ENCODE measurements at regions not wholly inside any gene's neighbourhood (a gene's known extent, or its start where the extent isn't known, plus 50 kb on each side); places are given as distances from the start of the nearest gene placed in this dataset.

DNA sequence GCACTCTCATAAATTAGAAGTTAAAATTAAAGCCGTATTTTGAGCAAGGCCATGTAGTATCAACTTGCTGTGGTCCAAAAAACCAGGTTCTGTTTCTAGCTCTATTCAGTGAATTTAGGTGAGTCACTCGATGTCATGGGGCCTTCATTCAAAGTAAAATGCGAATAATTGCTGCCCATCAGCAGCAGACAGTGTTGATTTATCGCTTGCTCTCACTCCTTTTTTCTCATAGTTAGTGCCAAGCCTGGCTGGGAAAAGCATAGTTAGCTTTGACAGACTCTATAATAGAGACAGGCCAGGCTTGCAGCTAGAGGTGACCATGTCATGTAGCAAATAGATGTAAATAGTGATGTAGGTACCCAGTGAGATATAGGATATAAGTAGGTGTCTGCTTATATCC lies 136.0 kb downstream of the EDN1 start:
- Mint-ChIP-seq H3K9me3 (peaks cover 0 to 3% (median 0%) of the 10 kb centered on the region in 7 donors), H3K36me3 (no peaks in the 10 kb centered on the region), H3K27ac (no peak overlapping the region), H3K4me1 (peaks cover 0 to 2% (median 0%) of the 10 kb centered on the region in 4 donors), H3K4me3 (no peak overlapping the region), H3K27me3 (peaks cover 4% of the 10 kb centered on the region)
- Histone ChIP-seq H3K9me3 (ENCODE audit: control insufficient read depth in 2 of 2, low read length in 2 of 2) (no peaks in the 10 kb centered on the region), H3K27ac (ENCODE audit: insufficient read depth, low read length, poor library complexity, severe bottlenecking) (no peak overlapping the region), H3K36me3 (ENCODE audit: control insufficient read depth, insufficient read depth, low read length) (no peaks in the 10 kb centered on the region), H3K27me3 (ENCODE audit: control insufficient read depth, insufficient read depth, low read length) (no peaks in the 10 kb centered on the region), H3K4me1 (ENCODE audit: control insufficient read depth, insufficient read depth, low read length, poor library complexity, severe bottlenecking) (no peaks in the 10 kb centered on the region), H3K4me3 (ENCODE audit: low read depth, low read length) (no peak overlapping the region)
- no peak for DNase-seq
- ATAC-seq (ENCODE audit: low read depth in 2 of 2), result no peak

DNA sequence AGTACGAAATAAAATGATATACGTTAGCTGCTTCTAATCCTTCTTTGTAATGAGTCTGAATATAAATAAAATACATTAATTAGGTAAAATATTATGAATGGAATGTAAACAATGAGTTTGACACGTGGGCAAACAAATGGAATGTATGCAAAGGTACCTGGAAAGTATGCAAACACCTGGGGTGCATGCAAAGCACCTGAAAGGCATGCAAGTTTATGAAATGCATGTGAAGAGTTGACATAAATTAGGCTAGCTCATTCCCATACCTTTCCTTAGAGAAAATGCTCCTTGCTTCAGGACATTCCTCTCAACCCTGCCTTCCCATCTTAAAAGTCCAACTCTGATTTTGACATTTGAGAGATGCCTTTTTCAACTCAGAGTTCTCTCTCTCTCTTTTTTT lies 140.9 kb downstream of the EDN1 start:
- H3K27ac ChIP-seq (ENCODE audit: insufficient read depth, low read length, poor library complexity, severe bottlenecking), result no peak overlapping the region
- no peak overlapping the region for H3K4me3 Mint-ChIP-seq
- H3K27ac Mint-ChIP-seq, result no peak overlapping the region
- H3K4me1 Mint-ChIP-seq, result no peaks in the 10 kb centered on the region
- no peaks in the 10 kb centered on the region for H3K27me3 Mint-ChIP-seq
- no peak overlapping the region for H3K4me3 ChIP-seq (ENCODE audit: low read depth, low read length)
- ATAC-seq (ENCODE audit: low read depth in 2 of 2) (no peak), DNase-seq (no peak)
- H3K36me3 ChIP-seq (ENCODE audit: control insufficient read depth, insufficient read depth, low read length), result no peaks in the 10 kb centered on the region
- H3K9me3 Mint-ChIP-seq, result peaks cover 0 to 14% (median 4%) of the 10 kb centered on the region in 7 donors
- H3K27me3 ChIP-seq (ENCODE audit: control insufficient read depth, insufficient read depth, low read length), result no peaks in the 10 kb centered on the region
- H3K9me3 ChIP-seq (ENCODE audit: control insufficient read depth in 2 of 2, low read length in 2 of 2), result no peaks in the 10 kb centered on the region
- H3K4me1 ChIP-seq (ENCODE audit: control insufficient read depth, insufficient read depth, low read length, poor library complexity, severe bottlenecking), result no peaks in the 10 kb centered on the region
- no peaks in the 10 kb centered on the region for H3K36me3 Mint-ChIP-seq

DNA sequence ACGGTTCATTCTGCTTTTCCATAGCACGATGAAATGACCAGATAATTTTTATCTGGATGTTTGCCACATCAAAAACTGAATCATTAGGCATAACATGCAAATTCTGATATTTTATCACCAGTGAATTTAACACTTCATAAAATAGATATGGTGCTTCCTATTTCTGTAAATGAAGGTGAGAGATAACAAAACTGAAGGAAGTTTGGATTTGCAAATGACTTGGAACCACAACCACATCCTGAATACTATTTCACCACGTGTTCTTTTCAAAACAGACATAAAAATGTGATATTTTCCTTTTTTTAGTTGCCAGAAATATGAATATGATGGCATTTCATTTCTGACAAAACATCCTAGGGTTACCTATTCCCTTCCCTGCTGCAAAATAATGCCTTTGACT lies 146.1 kb downstream of the EDN1 start:
- Histone ChIP-seq H3K4me3 (ENCODE audit: low read depth, low read length) (no peak overlapping the region), H3K27me3 (ENCODE audit: control insufficient read depth, insufficient read depth, low read length) (peaks cover 1% of the 10 kb centered on the region), H3K9me3 (ENCODE audit: control insufficient read depth in 2 of 2, low read length in 2 of 2) (no peaks in the 10 kb centered on the region), H3K4me1 (ENCODE audit: control insufficient read depth, insufficient read depth, low read length, poor library complexity, severe bottlenecking) (no peaks in the 10 kb centered on the region), H3K36me3 (ENCODE audit: control insufficient read depth, insufficient read depth, low read length) (no peaks in the 10 kb centered on the region), H3K27ac (ENCODE audit: insufficient read depth, low read length, poor library complexity, severe bottlenecking) (no peak overlapping the region)
- peaks cover 0 to 14% (median 4%) of the 10 kb centered on the region in 7 donors for H3K9me3 Mint-ChIP-seq
- no peak overlapping the region for H3K27ac Mint-ChIP-seq
- H3K4me3 Mint-ChIP-seq, result no peak overlapping the region
- DNase-seq (no peak), ATAC-seq (ENCODE audit: low read depth in 2 of 2) (no peak)
- H3K4me1 Mint-ChIP-seq, result no peaks in the 10 kb centered on the region
- no peaks in the 10 kb centered on the region for H3K36me3 Mint-ChIP-seq
- no peaks in the 10 kb centered on the region for H3K27me3 Mint-ChIP-seq

GRCh38 chr6:12436683-12437082 lies 146.5 kb downstream of the EDN1 start:
- H3K36me3 Mint-ChIP-seq, result no peaks in the 10 kb centered on the region
- no peaks in the 10 kb centered on the region for H3K27me3 Mint-ChIP-seq
- H3K27ac ChIP-seq (ENCODE audit: insufficient read depth, low read length, poor library complexity, severe bottlenecking), result no peak overlapping the region
- no peaks in the 10 kb centered on the region for H3K4me1 ChIP-seq (ENCODE audit: control insufficient read depth, insufficient read depth, low read length, poor library complexity, severe bottlenecking)
- no peak overlapping the region for H3K4me3 Mint-ChIP-seq
- H3K36me3 ChIP-seq (ENCODE audit: control insufficient read depth, insufficient read depth, low read length), result no peaks in the 10 kb centered on the region
- no peak overlapping the region for H3K27ac Mint-ChIP-seq
- H3K9me3 Mint-ChIP-seq, result peaks cover 0 to 14% (median 4%) of the 10 kb centered on the region in 7 donors
- peaks cover 1% of the 10 kb centered on the region for H3K27me3 ChIP-seq (ENCODE audit: control insufficient read depth, insufficient read depth, low read length)
- ATAC-seq (ENCODE audit: low read depth in 2 of 2), result no peak
- no peak overlapping the region for H3K4me3 ChIP-seq (ENCODE audit: low read depth, low read length)
- no peak for DNase-seq
- no peaks in the 10 kb centered on the region for H3K9me3 ChIP-seq (ENCODE audit: control insufficient read depth in 2 of 2, low read length in 2 of 2)
- no peaks in the 10 kb centered on the region for H3K4me1 Mint-ChIP-seq

- H3K27ac Mint-ChIP-seq, result no peak overlapping the region
- no peak overlapping the region for H3K4me3 ChIP-seq (ENCODE audit: low read depth, low read length)
- peaks cover 0 to 5% (median 0%) of the 10 kb centered on the region in 7 donors for H3K9me3 Mint-ChIP-seq
- H3K4me1 ChIP-seq (ENCODE audit: control insufficient read depth, insufficient read depth, low read length, poor library complexity, severe bottlenecking), result no peaks in the 10 kb centered on the region
- no peaks in the 10 kb centered on the region for H3K4me1 Mint-ChIP-seq
- H3K9me3 ChIP-seq (ENCODE audit: control insufficient read depth in 2 of 2, low read length in 2 of 2), result no peaks in the 10 kb centered on the region
- DNase-seq, result no peak
- peaks cover 1% of the 10 kb centered on the region for H3K27me3 ChIP-seq (ENCODE audit: control insufficient read depth, insufficient read depth, low read length)
- peaks cover 4% of the 10 kb centered on the region for H3K27me3 Mint-ChIP-seq
- H3K36me3 Mint-ChIP-seq, result no peaks in the 10 kb centered on the region
- H3K27ac ChIP-seq (ENCODE audit: insufficient read depth, low read length, poor library complexity, severe bottlenecking), result no peak overlapping the region
- no peak overlapping the region for H3K4me3 Mint-ChIP-seq
- H3K36me3 ChIP-seq (ENCODE audit: control insufficient read depth, insufficient read depth, low read length), result no peaks in the 10 kb centered on the region
- no peak for ATAC-seq (ENCODE audit: low read depth in 2 of 2)
Measured at GRCh38 chr6:12439296-12439695, 149.1 kb downstream of the EDN1 start.

DNA sequence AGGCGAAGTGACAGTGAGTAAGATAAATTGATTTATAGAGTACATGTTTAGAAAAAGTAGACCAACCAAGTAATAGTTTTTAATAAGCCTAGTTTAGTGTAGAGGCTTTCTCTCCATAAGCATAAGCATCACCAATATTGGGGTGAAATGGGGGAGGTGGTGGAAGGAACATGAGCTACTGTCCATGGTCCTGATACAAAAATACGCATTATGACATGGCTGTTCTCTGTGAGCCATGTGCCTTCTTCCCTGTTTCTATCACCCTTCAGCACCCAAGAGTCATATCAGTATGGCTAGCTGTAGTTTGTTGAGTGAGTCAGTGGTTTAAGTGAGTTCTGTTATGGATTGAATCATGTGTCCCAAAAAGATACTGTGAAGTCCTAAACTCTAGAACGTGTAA lies 150.8 kb downstream of the EDN1 start:
- no peak overlapping the region for H3K27ac Mint-ChIP-seq
- H3K27me3 Mint-ChIP-seq, result peaks cover 4% of the 10 kb centered on the region

GRCh38 chr6:12442455-12442854 lies 152.3 kb downstream of the EDN1 start:
- peaks cover 8% of the 10 kb centered on the region for H3K27me3 Mint-ChIP-seq
- peaks cover 0 to 3% (median 0%) of the 10 kb centered on the region in 7 donors for H3K9me3 Mint-ChIP-seq
- Histone ChIP-seq H3K9me3 (ENCODE audit: control insufficient read depth in 2 of 2, low read length in 2 of 2) (no peaks in the 10 kb centered on the region), H3K27ac (ENCODE audit: insufficient read depth, low read length, poor library complexity, severe bottlenecking) (no peak overlapping the region), H3K4me1 (ENCODE audit: control insufficient read depth, insufficient read depth, low read length, poor library complexity, severe bottlenecking) (no peaks in the 10 kb centered on the region), H3K27me3 (ENCODE audit: control insufficient read depth, insufficient read depth, low read length) (peaks cover 1% of the 10 kb centered on the region), H3K4me3 (ENCODE audit: low read depth, low read length) (no peak overlapping the region), H3K36me3 (ENCODE audit: control insufficient read depth, insufficient read depth, low read length) (no peaks in the 10 kb centered on the region)
- no peaks in the 10 kb centered on the region for H3K4me1 Mint-ChIP-seq
- no peak for DNase-seq
- no peak for ATAC-seq (ENCODE audit: low read depth in 2 of 2)
- H3K4me3 Mint-ChIP-seq, result no peak overlapping the region
- H3K36me3 Mint-ChIP-seq, result no peaks in the 10 kb centered on the region
- no peak overlapping the region for H3K27ac Mint-ChIP-seq

More for the DNA sequence above, 150.8 kb downstream of the EDN1 start:
- Mint-ChIP-seq H3K9me3 (peaks cover 0 to 3% (median 0%) of the 10 kb centered on the region in 7 donors), H3K36me3 (no peaks in the 10 kb centered on the region), H3K4me1 (no peaks in the 10 kb centered on the region), H3K4me3 (no peak overlapping the region)
- Histone ChIP-seq H3K27ac (ENCODE audit: insufficient read depth, low read length, poor library complexity, severe bottlenecking) (no peak overlapping the region), H3K9me3 (ENCODE audit: control insufficient read depth in 2 of 2, low read length in 2 of 2) (no peaks in the 10 kb centered on the region), H3K36me3 (ENCODE audit: control insufficient read depth, insufficient read depth, low read length) (no peaks in the 10 kb centered on the region), H3K4me3 (ENCODE audit: low read depth, low read length) (no peak overlapping the region), H3K4me1 (ENCODE audit: control insufficient read depth, insufficient read depth, low read length, poor library complexity, severe bottlenecking) (no peaks in the 10 kb centered on the region), H3K27me3 (ENCODE audit: control insufficient read depth, insufficient read depth, low read length) (peaks cover 1% of the 10 kb centered on the region)
- DNase-seq, result no peak
- no peak for ATAC-seq (ENCODE audit: low read depth in 2 of 2)

GRCh38 chr6:12446394-12446793 lies 156.2 kb downstream of the EDN1 start:
- DNase-seq (no peak), ATAC-seq (ENCODE audit: low read depth in 2 of 2) (no peak)
- Mint-ChIP-seq H3K27ac (no peak overlapping the region), H3K36me3 (no peaks in the 10 kb centered on the region), H3K9me3 (peaks cover 0 to 3% (median 2%) of the 10 kb centered on the region in 7 donors), H3K27me3 (peaks cover 10% of the 10 kb centered on the region), H3K4me1 (no peaks in the 10 kb centered on the region), H3K4me3 (no peak overlapping the region)
- Histone ChIP-seq H3K27ac (ENCODE audit: insufficient read depth, low read length, poor library complexity, severe bottlenecking) (no peak overlapping the region), H3K27me3 (ENCODE audit: control insufficient read depth, insufficient read depth, low read length) (no peaks in the 10 kb centered on the region), H3K9me3 (ENCODE audit: control insufficient read depth in 2 of 2, low read length in 2 of 2) (no peaks in the 10 kb centered on the region), H3K36me3 (ENCODE audit: control insufficient read depth, insufficient read depth, low read length) (no peaks in the 10 kb centered on the region), H3K4me1 (ENCODE audit: control insufficient read depth, insufficient read depth, low read length, poor library complexity, severe bottlenecking) (no peaks in the 10 kb centered on the region), H3K4me3 (ENCODE audit: low read depth, low read length) (no peak overlapping the region)
